GDM1 (cell line): ENCODE measurements at regions not wholly inside any gene's neighbourhood (a gene's known extent, or its start where the extent isn't known, plus 50 kb on each side); places are given as distances from the start of the nearest gene placed in this dataset.
"Not testable (repeated sequence)": the region's sequence is repeated elsewhere in the genome, so short reads cannot be mapped to it uniquely, and the experiment has no call there.

Source experiments
- DNase-seq: peaks from one replicate; lab custom pipeline; 2025; lab: John Stamatoyannopoulos, UW

DNA sequence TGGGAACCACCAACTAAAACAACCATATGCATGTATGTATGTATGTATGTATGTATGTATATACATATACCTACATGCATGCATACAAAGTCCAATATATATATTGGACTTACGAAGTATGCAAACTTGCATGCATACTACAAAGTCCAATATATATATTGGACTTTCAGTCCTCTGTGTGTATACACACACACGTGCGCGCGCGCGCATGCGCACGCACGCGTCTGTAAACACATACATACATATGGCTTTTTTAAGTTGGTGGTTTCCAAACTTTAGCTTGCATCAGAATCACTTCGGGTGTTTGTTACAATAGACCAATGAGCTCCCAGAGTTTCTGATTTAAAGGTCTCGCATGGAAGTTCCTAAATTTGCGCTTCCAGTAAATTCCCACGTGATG, 197.5 kb upstream of the C1orf87 start:
- no peak for DNase-seq

DNA sequence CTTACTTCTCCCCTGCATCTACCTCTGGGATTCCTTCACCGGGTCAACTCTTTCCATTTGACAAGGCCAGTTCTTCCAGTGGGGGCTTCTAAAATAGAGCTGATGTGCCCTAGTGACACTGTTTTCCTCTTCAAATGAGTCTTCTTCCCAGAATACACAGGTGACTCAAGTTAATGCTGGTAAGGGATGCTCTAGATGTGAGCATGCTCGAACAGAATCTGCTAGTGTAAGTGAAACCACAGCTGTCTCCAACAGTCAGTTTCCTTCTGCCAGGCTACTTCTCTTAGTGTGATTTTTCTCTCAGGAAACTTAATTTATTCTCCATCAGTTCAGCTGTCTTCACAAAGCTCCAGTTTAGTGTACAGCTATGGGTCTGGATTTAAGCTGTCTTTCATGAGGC, 194.9 kb upstream of the C1orf87 start:
- DNase-seq, result no peak

DNA sequence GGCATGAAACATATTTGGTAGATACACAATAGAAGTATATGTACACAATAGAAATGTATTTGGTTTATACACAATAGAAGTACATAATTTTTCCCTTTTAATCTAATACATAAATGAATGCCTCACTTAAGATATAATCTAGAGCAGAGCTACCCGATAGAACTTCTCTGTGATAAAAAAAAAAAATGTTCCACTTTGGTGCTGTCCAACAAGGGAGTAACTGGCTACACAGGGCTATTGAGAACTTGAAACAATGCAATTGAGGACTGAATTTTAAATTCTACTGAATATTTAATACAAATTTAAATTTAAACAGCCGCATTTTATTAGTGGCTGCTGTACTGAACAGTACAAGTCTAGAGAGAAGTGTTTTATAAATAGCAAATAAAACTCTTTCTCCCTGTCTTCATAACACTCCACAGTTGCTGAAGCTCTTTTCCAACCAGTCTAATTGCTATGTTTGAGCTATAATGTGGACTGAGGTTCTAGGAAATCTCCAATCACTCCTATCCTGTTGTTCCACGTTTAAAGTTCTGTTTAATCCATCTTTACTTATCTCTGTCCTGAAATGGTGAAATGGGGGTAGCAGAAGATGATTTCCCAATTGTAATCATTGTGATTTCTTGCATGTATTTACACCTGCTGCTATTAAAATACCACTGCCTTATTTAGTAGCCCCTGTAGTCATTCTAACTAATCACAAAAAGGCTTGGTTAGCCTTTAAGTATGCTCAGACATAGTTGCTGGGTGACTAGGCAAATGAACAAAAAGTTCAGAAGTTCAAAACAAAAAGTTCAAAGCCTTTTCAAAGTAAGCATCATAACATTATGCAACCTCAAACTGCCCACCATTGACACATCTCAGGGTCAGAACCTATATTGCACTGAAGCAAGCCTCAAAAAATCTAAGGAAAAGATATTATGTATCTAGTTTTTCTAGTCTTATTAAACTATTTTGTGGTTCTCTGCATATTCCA, 192.3 kb upstream of the C1orf87 start:
- DNase-seq, result no peak

DNA sequence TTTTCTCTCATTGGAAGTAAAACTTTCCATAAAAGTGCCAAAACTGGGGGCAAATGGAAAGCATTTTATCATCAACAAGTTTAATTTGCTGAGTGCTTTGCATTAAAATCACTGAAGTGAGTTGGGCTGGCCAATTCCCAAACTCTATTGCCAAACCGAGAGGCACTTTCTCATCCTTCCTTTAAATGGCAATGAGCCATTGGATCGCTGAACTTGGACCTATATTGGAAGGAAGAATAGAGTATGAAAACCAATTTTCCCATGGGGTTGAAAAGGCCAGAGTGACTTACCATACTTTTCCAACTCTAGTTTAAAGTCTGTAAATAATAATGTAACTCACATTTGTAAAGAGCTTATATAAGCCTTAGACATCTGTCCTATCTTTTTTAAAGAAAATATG, 189.1 kb upstream of the C1orf87 start:
- DNase-seq, result no peak

DNA sequence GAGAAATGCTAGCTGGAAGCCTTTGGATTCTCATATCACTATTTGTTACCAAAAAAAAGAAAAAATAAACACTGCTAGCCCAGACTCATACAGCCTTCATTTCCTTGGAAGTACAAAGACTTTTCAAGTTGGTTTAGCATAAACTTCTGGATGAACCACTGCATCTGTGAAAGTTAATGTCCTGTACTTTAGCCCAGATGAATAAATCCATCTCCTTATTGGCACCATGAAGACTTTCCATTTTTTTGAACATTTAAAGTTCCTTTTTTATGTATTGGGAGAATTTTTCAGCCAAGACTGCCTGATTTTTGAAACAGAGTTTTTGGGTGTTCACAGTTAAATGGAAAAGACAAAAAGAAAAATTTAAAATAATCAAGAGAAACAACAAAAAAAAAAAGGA, 184.0 kb upstream of the C1orf87 start:
- DNase-seq, result no peak

DNA sequence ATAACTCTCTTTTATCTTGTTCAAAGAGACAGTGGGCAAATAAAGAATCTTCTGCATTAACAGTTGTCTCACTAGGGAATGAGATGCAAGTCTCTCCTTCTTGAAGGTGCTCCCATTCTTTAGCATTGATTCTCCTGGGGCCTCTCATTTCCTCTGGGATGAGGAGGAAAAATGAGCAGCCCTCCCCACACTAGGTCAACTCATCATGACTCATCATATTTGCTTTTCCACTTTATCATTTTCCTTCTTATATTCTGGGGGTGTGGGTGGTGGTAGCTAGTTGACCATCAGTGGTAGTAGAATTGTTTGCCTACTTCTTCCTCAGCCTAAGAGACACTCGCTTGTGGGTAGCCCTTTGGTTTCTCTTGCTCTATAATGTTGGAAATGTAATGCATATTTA, 182.0 kb upstream of the C1orf87 start:
- DNase-seq, result no peak

DNA sequence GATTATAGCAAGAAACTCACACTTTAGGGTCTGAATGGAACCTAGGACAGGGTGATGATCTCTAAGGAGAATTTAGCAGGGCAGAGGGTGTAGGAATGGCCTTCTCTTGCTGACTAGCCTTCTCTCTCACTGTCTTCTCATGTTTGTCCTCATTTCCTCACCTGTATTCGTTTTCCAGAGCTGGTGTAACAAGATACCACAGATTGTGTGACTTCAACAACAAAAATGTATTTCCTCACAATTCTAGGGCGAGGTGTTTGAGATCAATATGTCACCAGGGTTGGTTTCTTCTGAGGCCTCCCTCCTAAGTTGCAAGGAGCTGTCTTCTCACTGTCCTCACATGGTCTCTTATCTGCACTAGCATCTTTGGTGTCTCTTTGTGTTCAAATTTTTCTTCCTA, 177.9 kb upstream of the C1orf87 start:
- DNase-seq, result no peak

DNA sequence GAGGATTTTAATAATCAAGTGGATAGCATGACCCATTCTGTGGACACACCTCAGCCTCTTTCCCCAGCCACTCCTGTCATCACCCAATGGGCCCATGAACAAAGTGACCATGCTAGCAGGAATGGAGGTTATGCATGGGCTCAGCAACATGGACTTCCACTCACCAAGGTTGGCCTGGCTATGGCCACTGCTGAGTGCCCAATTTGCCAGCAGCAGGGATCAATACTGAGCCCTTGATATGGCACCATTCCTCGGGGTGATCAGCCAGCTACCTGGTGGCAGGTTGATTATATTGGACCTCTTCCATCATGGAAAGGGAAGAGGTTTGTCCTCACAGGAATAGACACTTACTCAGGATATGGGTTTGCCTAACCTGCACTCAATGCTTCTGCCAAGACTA, 173.9 kb upstream of the C1orf87 start:
- DNase-seq, result not testable (repeated sequence)

DNA sequence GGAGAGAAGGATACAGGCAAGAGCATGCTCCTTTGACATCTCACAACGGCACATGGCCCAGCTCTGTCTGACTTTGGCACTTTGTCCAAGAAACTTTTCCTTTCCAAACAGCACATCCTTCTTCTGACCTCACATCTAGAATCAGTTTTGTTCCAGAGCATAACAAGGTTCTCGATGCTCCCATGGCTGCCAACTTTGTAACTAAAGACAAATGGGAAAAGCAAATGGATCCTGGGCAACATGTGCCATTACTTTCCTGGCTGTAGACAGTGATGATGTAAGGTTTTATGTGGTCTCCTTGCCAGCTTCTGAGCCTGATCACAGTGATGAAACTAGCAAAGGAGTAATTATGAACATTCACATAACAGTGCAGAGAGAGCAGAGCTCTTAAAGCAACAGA, 171.8 kb upstream of the C1orf87 start:
- no peak for DNase-seq

DNA sequence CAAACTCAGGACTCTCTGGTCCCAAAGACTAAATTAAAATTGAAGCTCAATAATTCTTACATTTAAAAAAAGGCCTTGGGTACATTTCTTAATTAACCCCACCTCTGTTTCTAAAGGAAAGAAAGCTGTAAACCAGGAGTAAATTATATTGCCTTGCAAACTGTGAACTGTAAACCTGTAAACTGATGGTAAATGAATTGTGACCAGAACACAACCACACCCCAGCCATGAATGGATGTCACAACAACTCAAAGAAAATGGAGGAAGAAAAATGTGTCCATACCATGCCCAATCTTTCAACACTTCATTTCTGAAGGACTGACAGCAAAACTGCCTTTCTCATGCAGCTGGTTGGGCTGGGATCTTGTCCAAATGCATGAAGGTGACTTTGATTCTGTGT, 171.3 kb upstream of the C1orf87 start:
- DNase-seq, result no peak

DNA sequence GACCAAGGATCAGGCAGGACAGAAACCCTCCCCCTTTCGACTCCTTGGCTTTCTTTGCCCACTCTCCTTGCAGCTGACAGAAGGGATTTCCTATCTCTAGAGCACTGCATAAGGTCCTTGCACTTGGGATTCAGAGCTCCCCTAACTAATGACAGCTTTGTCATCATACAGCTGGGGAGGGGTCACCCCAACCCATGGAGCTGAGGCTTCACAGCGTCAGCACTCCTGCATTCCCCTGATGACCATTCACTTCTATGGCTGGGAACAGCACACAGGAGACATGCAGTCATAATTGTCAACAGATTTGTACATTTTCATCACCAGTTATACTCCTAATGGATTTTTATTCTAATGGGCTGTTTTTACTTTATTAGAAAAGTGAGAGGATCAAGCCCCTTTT, 161.7 kb upstream of the C1orf87 start:
- no peak for DNase-seq

DNA sequence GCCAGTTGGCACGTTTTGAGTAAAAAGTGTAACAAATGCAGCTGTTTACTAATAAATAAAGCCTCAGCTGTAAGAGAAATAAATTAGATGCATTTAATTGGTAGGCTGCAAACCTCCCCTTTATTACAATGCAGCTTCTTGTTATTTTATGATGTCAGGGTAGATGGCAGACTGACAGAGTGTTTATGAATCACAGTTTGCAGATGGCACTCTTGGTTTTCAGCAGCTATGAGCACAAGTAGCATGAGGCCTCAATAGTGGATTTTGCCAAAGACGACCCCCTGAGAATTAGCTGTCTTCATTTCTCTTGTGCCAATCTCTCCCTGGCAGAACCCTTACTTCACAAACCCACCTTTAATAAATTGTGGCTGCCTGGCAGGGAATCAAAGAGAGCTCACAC, 161.2 kb upstream of the C1orf87 start:
- DNase-seq, result no peak

DNA sequence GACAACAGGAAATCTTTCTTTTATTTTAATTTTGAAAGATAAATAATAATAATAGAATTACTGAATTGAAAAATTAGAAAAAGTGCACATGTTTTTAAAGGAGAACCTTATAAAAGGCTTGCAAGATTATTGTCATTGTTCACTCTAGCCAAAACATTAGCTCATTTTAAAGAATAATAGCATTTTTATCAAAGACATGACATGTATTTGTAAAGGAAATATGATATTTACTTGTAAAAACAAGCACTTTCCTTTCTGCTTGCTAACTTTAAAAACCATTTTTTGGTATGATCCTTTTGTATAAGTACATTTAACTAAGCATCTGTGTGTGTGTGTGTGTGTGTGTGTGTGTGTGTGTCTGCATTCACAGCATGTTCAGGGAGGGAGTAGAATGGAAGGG, 156.3 kb upstream of the C1orf87 start:
- no peak for DNase-seq

DNA sequence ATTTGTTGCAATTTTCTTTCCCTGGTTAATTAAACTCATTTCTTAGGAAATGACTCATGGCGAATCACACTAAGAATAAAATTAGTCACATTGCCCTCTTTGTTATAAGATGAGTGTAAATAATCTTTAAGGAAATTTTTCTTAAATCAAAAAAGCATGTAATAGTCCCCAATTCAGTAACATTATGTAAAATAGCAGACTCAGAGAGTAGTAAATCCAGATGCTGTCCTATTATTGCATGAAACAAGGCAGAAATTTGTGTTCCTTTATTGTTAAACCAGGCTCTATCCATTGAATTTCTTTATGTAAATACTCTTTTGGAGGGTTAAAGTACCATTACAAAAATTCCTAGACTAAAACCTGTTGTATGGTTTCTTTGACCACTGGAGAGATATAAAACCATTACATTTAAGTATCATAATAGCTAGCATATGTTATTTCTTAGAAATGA, 154.5 kb upstream of the C1orf87 start:
- DNase-seq, result no peak

DNA sequence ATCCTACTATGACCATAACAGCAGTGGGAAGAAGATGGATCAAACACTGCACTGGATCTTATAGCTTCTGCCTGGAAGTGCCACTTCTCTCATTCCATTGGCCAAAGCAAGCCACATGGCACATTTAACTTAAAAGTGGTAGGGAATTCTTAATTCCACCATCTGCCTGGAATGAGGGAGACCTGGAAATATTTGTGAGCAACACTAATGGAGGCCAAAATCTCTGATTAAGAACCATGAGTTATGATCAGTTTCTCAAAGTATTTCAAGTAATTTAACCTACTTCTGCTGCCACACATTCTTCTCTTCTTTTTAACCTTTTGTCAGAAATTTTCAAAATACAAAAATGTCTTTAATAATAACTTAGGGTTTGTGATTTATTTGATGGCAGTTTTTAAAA, 154.0 kb upstream of the C1orf87 start:
- no peak for DNase-seq

DNA sequence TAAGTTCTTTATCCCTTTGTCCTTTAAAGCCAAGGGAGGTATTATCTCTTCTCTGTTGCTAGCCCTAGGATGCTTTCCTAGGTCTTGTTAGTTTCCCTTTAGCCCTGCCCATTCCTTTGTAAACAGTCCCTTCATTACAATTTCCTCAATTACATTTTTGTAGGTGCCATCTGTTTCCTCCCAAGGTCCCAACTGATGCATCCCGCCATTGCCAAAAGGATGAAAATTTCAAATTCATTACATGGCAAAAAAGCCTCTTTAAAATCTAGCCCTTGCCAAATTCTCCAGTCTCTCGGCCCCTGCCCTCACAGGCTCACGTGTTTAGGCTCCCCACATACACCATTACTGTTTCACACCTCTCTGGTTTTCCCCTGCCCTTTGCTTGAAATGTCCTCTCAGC, 151.9 kb upstream of the C1orf87 start:
- no peak for DNase-seq

DNA sequence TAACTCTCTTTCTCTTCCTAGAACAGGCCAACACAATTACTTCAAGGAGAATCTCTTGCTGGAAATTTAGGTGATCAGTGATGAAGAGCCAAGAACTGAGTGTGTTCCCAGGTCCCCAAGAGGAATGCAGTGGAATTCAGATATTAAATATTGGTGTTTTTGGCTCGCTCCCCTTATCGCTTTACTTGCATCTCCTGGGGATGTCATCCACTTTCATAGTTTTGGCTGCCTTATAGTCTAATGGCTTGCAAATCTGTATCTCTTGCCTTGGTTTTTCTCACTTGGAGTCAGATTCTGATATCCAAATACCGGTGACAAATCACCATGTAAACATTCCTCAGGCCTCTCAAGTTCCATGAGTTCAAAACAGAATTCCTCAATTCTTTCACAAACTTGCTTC, 151.0 kb upstream of the C1orf87 start:
- DNase-seq, result no peak

DNA sequence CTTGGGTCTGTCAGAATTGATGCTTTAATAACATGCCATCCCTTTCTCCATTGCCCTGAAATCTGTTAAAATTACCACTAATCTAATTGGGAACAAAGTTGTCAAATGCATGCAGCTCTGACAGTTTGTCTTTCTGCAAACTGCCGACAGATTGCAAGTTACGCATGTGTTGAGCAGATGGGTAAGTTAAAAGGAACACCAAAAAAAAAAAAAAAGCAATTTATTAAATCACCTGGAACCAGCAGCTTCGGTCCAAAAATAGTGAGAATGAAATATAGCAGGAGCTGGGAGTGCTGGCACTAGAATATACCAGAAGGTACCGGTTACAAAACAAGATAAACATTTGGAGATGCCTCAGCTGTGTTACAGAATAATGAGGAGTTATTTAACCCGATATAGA, 149.6 kb upstream of the C1orf87 start:
- no peak for DNase-seq

DNA sequence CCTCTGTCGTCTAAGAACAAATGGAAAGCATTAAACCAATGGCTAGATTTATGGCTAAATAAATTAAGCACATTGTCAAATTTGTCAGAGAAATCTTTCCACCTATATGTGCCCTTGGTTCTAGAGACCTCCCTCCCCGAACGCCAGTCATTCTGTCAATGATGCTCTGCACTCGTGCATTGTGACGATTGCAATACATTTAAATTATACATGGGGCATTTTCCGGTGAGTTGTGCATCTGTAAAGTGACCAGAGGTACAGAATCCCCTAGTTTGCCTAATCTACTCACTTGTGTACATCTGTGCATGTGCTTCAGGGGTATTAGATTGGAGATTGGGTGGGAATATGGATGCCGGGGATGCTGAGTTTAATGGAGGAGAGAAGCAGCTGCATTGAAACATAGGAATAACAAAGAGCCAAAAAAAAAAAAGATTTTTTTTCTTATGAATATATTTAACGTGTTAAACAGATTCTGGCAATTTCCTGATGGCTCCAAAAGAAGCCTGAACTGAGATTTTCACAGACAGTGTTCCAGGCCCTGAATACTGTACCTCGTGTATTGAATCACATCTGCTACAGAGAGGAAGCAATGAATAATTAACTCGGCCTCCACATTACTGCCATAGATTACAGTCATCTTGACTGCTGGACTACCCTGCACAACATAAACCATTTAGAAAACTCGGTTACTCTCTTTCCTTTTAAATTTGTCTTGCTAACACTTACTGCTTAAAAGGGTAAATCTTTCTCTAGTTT, 149.0 kb upstream of the C1orf87 start:
- DNase-seq, result no peak

DNA sequence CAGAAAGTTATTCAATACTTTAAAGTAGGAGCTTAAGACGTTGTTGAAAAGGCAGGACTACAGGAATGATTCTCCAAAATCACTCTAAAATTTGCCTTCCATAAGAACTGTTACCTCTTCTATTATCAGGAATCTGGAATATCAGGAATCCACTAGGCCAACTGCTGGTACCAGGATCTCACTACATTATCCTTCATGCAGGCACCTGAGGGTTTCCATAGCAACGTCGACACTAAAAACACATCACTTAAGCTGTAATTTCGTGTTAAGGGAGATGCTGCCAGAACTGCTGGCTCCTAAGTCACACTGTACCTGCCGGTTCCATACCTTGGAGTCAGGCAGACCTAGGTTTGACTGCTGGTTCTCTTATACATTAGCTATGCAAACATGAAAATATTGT, 139.7 kb upstream of the C1orf87 start:
- DNase-seq, result no peak

DNA sequence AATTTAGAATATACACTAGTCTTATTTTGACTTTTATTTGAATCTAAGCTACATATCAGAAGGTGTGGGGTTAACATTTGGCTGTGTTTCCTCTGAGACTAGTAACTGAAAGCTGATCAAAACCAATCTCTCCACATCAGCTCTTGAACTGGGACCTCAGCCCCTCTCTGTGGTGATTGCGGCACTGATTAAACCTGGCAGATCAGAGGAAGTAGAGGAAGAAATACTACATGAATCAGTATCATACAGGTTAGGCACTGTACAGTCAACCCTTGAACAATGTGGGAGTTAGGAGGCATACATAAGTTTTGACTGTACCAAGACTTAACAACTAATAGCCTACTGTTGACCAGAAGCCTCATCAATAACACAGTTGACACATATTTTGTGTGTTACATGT, 122.5 kb upstream of the C1orf87 start:
- no peak for DNase-seq

DNA sequence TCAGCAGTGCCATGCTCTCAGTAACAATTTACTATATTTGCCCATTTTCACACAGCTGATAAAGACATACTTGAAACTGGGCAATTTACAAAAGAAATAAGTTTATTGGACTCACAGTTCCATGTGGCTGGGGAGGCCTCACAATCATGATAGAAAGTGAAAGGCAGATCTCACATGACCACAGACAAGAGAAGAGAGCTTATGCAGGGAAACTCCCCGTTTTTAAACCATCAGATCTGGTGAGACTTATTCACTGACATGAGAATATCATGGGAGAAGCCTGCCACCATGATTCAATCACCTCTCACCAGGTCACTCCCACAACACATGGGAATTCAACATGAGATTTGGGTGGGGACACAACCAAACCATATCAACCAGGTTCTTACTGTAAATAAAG, 112.1 kb upstream of the C1orf87 start:
- no peak for DNase-seq

DNA sequence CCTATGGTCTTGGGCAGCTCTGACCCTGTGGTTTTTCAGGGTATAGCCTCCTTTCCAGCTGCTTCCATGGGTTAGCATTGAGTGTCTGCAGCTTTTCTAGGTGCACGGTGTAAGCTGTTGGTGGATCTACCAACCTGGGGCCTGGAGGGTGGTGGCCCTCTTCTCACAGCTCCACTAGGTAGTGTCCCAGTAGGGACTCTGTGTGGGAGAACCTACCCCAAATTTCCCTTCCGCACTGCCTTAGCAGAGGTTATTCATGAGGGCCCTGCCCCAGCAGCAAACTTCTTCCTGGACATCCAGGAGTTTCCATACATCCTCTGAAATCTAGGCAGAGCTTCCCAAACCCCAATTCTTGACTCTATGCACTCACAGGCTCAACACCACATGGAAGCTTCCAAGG, 111.0 kb upstream of the C1orf87 start:
- DNase-seq, result no peak
